ENCODE measurements at regions not wholly inside any gene's neighbourhood (a gene's known extent, or its start where the extent isn't known, plus 50 kb on each side); places are given as distances from the start of the nearest gene placed in this dataset.

DNA sequence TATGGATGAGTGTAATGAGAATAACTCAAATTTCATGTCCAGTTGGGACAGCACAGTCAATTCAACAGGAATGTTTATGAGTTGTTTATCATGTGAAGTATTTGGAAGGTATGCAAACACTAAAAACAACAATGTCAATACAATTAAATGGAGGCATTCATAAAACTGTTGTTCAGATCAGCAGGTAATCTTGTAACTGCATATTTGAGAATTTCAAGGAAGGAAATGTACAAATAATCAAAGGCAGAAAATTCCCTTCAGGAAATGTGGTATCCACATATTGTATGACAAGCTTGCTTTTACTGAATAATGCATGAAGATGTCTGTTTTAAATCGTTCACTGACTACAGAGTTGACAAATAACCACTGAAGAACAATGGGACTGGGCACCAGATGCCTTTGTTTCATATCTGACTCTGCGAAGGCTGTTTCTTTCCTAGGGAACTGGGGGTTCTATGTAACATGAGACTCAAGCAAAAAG, 198.3 kb downstream of the LTN1 start:
- Histone ChIP-seq H4K20me1 (ENCODE audit: insufficient read depth, low read length) (no peaks in the 10 kb centered on the region), H3K79me2 (ENCODE audit: insufficient read depth, low read length) (no peaks in the 10 kb centered on the region), H3K9me3 (replicated peaks in 1 of 2; ENCODE audit: control insufficient read depth in 1 of 2, insufficient read depth in 1 of 2, low read length in 2 of 2) (peaks cover 0 to 8% of the 10 kb centered on the region in 2 donors), H3K9ac (ENCODE audit: insufficient read depth, low read length, poor library complexity, severe bottlenecking) (no peak overlapping the region), H2AFZ (ENCODE audit: insufficient read depth, low read depth, low read length, poor library complexity, severe bottlenecking) (no peak overlapping the region), H3K27me3 (ENCODE audit: control insufficient read depth in 2 of 2, insufficient read depth in 2 of 2, low read length in 2 of 2) (no peaks in the 10 kb centered on the region), H3K36me3 (replicated peaks in 1 of 2; ENCODE audit: control insufficient read depth in 1 of 2, insufficient read depth in 2 of 2, low read length in 2 of 2) (no peaks in the 10 kb centered on the region), H3K4me1 (ENCODE audit: control insufficient read depth in 1 of 2, insufficient read depth in 2 of 2, low read length in 2 of 2) (no peaks in the 10 kb centered on the region), H3K27ac (ENCODE audit: low read depth in 1 of 2, low read length in 2 of 2) (no peak overlapping the region), H3K4me3 (replicated peaks in 1 of 3; ENCODE audit: low read depth in 2 of 3, low read length in 3 of 3) (no peak overlapping the region), H3K4me2 (replicated peaks; ENCODE audit: extremely low read depth, low read length, poor library complexity, severe bottlenecking) (no peak overlapping the region)
- Mint-ChIP-seq H3K4me1 (peaks cover 2% of the 10 kb centered on the region), H3K9me3 (peaks cover 3 to 10% (median 6%) of the 10 kb centered on the region in 7 donors), H3K4me3 (no peak overlapping the region), H3K36me3 (no peaks in the 10 kb centered on the region), H3K27me3 (ENCODE audit: low read depth in 3 of 3) (peaks cover 0 to 2% (median 1%) of the 10 kb centered on the region in 3 donors), H3K27ac (no peak overlapping the region)
- DNase-seq, result no peak
- 75% methylated on average over 2 of the region's 2 CpGs for WGBS (ENCODE audit: insufficient coverage)
- TF ChIP-seq, protein P1, sequence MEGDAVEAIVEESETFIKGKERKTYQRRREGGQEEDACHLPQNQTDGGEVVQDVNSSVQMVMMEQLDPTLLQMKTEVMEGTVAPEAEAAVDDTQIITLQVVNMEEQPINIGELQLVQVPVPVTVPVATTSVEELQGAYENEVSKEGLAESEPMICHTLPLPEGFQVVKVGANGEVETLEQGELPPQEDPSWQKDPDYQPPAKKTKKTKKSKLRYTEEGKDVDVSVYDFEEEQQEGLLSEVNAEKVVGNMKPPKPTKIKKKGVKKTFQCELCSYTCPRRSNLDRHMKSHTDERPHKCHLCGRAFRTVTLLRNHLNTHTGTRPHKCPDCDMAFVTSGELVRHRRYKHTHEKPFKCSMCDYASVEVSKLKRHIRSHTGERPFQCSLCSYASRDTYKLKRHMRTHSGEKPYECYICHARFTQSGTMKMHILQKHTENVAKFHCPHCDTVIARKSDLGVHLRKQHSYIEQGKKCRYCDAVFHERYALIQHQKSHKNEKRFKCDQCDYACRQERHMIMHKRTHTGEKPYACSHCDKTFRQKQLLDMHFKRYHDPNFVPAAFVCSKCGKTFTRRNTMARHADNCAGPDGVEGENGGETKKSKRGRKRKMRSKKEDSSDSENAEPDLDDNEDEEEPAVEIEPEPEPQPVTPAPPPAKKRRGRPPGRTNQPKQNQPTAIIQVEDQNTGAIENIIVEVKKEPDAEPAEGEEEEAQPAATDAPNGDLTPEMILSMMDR (IDR thresholded peaks at IDR 0.05), result no peak
- intact Hi-C loops (cut with micrococcal nuclease), result no loop called here

DNA sequence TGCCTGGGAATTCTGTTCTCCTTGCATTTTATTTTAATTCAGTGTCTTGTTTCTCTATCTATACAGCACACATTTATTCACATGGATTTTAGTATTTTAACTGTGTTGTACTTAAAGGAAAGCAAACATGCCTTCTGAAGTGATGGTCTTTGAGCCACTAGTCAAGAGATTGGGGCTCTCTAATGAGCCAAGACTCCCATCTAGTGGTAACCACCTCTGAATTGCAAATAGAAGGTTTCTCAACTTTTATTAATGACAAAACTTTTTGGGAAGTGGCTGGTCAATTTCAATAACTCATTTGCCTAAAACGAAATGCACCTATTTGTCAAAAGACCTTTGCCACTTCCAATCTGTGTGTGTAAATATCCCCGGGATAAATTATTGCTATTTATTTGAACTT, 199.6 kb downstream of the LTN1 start:
- no peak for DNase-seq
- Histone ChIP-seq H3K4me1 (ENCODE audit: control insufficient read depth in 1 of 2, insufficient read depth in 2 of 2, low read length in 2 of 2) (no peaks in the 10 kb centered on the region), H3K79me2 (ENCODE audit: insufficient read depth, low read length) (no peaks in the 10 kb centered on the region), H3K36me3 (replicated peaks in 1 of 2; ENCODE audit: control insufficient read depth in 1 of 2, insufficient read depth in 2 of 2, low read length in 2 of 2) (no peaks in the 10 kb centered on the region), H3K27ac (ENCODE audit: low read depth in 1 of 2, low read length in 2 of 2) (no peak overlapping the region), H3K4me3 (replicated peaks in 1 of 3; ENCODE audit: low read depth in 2 of 3, low read length in 3 of 3) (no peak overlapping the region), H3K9me3 (replicated peaks in 1 of 2; ENCODE audit: control insufficient read depth in 1 of 2, insufficient read depth in 1 of 2, low read length in 2 of 2) (no peaks in the 10 kb centered on the region), H3K27me3 (ENCODE audit: control insufficient read depth in 2 of 2, insufficient read depth in 2 of 2, low read length in 2 of 2) (no peaks in the 10 kb centered on the region), H4K20me1 (ENCODE audit: insufficient read depth, low read length) (no peaks in the 10 kb centered on the region), H2AFZ (ENCODE audit: insufficient read depth, low read depth, low read length, poor library complexity, severe bottlenecking) (no peak overlapping the region), H3K4me2 (replicated peaks; ENCODE audit: extremely low read depth, low read length, poor library complexity, severe bottlenecking) (no peak overlapping the region), H3K9ac (ENCODE audit: insufficient read depth, low read length, poor library complexity, severe bottlenecking) (no peak overlapping the region)
- peaks cover 0 to 1% (median 0%) of the 10 kb centered on the region in 3 donors for H3K27me3 Mint-ChIP-seq (ENCODE audit: low read depth in 3 of 3)
- WGBS (ENCODE audit: insufficient coverage), result no CpG with 5 or more reads among the region's 2 CpGs
- H3K27ac Mint-ChIP-seq, result no peak overlapping the region
- H3K4me3 Mint-ChIP-seq, result no peak overlapping the region
- TF ChIP-seq, protein P1 (IDR thresholded peaks at IDR 0.05), result no peak
- peaks cover 2% of the 10 kb centered on the region for H3K4me1 Mint-ChIP-seq
- H3K9me3 Mint-ChIP-seq, result peaks cover 0 to 5% (median 0%) of the 10 kb centered on the region in 7 donors
- H3K36me3 Mint-ChIP-seq, result no peaks in the 10 kb centered on the region
- intact Hi-C loops (cut with micrococcal nuclease), result no loop called here
